HepG2 (cell line): ENCODE measurements at regions not wholly inside any gene's neighbourhood (a gene's known extent, or its start where the extent isn't known, plus 50 kb on each side); places are given as distances from the start of the nearest gene placed in this dataset.

Experiments
- ADNP ChIP-seq: sonication (generic); formaldehyde crosslinking; IDR thresholded peaks from 2 replicates; pipeline ENCODE4 v1.4.0; 2020; ENCODE audit warnings: missing genetic modification reagents
- ATF2 ChIP-seq: sonication (generic); formaldehyde crosslinking; IDR thresholded peaks from 2 replicates; pipeline ENCODE4 v1.4.0; 2020; ENCODE audit warnings: missing genetic modification reagents
- CTCF ChIP-seq: sonication (generic); formaldehyde crosslinking; IDR thresholded peaks from 2 replicates; pipeline ENCODE4 v1.5.0; 2020; ENCODE audit warnings: mild to moderate bottlenecking, missing genetic modification reagents, moderate library complexity
- MAX ChIP-seq: IDR thresholded peaks from 2 replicates; pipeline ENCODE4 v1.6.1; 2012; ENCODE audit warnings: inconsistent platforms
- RFX5 ChIP-seq: IDR thresholded peaks from 2 replicates; pipeline ENCODE4 v1.6.1; 2011; ENCODE audit warnings: low read depth, low read length, improper control_type of control experiment

- no peak for TF ChIP-seq CTCF (CRISPR knock-in tag)
- TF ChIP-seq ATF2, result no peak
- no peak for TF ChIP-seq MAX
- no peak for TF ChIP-seq ADNP (CRISPR knock-in tag)
- TF ChIP-seq RFX5, result no peak
Measured at GRCh38 chr11:127059286-127059685, 58.7 kb upstream of the KIRREL3 start.
